ENCODE measurements at regions not wholly inside any gene's neighbourhood (a gene's known extent, or its start where the extent isn't known, plus 50 kb on each side); places are given as distances from the start of the nearest gene placed in this dataset.
"Not testable (repeated sequence)": the region's sequence is repeated elsewhere in the genome, so short reads cannot be mapped to it uniquely, and the experiment has no call there.

DNA sequence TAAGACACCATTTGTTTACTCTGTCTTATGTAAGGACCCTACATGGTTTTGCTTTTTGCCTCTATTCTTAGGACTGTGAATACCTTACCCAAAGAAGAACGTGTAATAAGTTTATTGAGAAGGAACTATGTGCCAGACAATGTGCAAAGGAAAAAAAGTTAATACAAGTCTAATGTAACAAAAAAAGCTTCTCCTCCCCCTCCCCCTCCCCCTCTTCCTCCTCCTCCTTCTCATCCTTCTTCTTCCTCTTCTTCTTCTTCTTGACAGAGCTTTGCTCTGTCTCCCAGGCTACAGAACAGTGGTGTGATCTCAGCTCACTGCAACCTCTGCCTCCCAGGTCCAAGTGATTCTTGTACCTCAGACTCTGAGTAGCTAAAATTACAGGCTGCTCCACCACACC, 50.9 kb upstream of the MITF start:
- DNase-seq (ENCODE audit: low read depth in 4 of 4, low spot score in 2 of 4) = no peak

DNA sequence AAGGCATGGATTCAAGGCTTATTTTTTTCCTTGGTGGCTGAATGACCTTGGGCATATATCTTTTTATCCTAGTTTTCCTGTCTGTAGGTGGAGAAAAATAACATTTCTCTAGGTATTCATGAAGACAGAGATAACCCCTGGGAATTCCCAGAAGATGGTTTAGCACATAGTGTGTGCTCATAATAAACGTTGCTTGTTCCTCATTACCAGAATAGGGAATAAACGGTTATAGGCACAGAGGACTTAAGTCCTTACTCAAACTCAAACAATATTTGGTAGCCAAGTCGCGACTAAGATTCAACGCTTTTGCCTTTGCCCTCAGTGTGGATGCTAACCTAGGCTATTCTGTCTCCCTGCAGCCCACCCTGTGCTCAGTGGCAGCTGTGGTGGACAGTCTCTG, 51.6 kb upstream of the MITF start:
- DNase-seq (ENCODE audit: low read depth in 4 of 4, low spot score in 2 of 4) = no peak

DNA sequence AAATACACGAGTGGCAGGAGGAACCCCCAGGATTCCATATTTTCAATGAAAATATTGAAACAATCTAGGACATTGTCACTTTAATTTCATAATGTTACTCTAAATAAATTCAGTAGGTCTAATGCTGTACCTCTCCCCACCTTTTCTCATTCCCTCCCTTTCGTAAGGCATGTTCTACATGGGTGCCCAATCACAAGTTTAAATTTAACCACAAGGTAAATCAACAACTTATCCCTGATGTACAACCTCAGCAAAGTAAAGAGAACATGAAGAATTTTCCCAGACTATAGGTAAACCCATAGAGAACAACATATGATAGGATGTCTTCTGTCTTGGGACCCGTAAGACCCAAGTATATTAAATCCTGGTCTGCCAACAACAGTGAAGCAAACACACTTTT, 53.2 kb upstream of the MITF start:
- DNase-seq (ENCODE audit: low read depth in 4 of 4, low spot score in 2 of 4) = no peak

DNA sequence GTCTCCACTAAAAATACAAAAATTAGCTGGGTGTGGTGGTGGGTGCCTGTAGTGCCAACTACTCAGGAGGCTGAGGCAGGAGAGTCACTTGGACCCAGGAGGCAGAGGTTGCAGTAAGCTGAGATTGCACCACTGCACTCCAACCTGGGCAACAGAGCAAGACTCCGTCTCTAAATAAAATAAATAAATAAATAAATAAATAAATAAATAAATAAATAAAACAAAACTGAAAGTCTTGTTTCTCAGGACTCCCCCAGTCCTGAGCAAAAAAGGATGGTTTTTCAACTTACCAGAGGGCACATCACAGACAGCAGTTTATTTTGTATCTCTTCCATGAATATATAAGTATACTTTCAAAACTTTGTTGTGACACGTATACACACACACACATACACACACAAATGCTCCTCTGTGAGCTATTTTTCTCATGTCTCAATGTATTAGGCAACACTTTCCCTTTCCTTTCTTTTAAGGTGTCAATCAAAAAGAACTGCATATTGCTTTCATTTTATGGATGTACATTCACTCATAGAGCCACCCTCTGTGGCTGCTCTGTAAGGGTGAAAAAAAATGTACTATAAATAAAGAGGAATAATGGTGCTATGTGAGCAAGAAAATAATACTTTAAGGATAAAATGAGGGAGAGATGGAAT, 54.8 kb upstream of the MITF start:
- DNase-seq (ENCODE audit: low read depth in 4 of 4, low spot score in 2 of 4) = no peak

DNA sequence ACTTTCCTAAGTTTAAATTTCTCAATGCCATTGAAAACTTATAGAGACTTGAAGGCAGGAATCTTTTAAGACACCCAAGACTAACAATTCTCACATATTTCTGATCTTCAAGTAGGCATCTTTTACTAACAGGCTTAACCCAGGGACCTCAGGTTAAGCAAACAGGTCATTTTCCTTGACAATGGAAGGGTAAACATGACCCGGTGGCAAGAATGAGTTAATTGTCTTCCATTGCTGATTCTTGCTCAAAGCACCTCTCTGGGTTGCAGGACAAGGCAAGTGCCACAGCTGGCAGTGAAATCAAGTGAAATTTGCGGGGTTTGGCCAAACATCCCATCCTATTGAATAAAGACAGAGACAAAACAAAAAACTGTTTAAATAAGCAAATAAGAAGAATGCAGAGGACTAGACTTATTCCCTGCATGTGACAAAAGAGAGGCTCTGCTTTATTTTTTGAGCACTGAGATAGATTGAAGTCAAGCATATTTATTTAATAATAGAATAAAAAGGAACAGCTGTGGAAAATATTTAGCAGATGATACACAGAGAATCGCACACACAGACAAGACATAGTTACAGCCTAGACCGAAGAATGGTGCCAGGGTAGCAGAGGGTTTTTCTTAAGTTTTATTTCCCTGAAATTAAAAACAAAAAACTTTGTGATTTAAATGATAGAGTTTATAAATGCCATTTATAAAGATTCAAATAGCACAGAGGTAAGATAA, 56.0 kb upstream of the MITF start:
- no peak for DNase-seq (ENCODE audit: low read depth in 4 of 4, low spot score in 2 of 4)

DNA sequence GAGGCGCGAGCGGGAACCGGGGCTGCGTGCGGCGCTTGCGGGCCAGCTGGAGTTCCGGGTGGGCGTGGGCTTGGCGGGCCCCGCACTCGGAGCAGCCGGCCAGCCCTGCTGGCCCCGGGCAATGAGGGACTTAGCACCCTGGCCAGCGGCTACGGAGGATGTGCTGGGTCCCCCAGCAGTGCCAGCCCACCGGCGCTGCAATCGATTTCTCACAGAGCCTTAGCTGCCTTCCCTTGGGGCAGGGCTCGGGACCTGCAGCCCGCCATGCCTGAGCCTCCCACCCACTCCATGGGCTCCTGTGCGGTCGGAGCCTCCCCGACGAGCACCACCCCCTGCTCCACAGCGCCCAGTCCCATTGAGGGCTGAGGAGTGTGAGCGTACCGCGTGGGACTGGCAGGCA, 61.8 kb upstream of the MITF start:
- not testable (repeated sequence) for DNase-seq (ENCODE audit: low read depth in 4 of 4, low spot score in 2 of 4)

DNA sequence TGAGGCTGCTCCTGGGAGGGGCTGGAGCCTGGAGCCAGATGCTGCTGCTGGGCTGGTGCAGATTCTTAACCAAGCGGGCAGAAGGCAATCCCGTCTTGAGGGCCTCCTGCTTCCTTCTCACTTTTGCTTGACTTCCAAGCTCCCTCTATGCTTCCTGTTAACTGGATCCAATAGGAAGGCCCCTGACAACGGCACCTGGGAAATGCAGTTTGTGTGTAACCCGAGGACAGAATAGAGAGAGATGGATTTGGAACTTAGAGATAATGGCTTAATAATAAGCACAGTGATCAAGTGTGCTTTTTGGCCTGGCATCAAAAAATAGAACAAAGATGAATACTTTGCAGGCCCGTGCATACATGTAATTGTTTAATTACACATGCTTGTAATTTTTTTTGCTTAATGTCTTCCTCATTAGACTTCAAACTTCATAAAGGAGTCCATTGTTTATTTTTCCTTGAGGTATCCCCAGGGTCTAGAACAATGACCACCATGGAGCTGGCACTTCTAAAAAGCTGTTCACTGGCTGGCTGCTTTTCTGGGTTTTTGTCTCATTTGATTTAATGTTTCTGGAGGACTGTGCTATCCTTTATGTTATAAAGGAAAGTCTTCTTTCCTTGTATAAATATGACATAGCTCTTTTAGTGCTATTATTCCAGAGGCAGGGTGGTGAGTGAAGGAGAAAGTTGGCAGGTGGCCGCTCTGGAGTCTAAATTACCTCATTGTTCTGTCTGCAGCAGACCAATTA, 63.3 kb upstream of the MITF start:
- no peak for DNase-seq (ENCODE audit: low read depth in 4 of 4, low spot score in 2 of 4)

DNA sequence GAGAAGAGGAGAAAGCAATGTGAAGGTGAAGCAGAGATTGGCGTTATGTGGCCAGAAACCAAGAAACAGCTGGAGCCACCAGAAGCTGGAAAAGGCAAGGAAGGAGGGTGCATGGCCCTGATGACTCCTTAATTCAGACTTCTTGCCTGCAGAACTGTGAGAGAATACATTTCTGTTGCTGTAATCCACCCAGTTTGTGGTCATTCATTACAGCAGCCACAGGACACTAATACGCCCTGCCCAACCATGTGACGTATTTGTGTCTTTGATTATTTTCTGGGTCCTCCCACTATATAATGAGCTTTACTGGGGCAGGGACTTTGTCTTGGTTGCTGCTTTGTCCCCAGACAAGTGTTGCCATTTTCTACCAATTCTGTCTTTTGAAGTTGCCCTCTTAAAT, 64.5 kb upstream of the MITF start:
- DNase-seq (ENCODE audit: low read depth in 4 of 4, low spot score in 2 of 4) = no peak

DNA sequence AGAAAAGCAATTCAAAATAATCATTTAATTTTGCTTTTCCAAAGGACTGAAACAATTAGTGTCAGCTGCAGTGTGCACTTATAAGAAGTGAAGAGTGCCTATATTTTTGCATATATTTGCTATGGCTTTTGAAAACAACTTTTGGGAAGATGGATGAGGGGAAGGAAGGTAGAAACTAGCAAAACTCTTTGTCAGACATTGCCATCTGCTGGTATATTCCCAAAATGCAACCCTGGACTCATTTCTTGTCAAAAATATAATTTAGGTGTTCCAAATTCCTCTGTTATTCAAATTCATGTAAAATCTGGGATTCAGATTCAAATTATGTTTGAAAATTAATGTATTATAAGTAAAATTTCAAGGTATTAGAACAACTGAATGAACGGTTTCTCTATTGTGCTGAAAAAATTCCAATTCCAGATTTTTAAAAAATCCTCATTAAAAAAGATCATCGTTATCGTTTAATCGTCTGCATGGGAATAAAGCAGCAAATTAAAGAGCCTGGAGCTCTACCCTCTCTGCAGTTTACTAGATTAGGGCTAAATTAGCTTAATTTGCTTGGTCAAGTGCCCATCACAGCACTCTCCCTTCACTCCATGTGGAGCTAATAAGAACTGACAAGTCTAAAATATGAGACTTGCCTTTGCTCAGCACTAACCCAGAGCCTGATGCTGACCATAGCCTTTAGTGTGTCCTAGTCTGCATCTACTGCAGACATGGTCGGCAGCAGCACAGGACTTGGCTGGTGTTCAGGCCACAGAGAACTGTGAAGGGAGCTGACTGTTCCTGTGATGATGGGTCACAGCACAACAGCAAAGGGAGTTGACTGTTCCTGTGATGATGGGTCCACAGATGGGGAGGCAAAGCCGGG, 67.9 kb upstream of the MITF start:
- DNase-seq (ENCODE audit: low read depth in 4 of 4, low spot score in 2 of 4) = peak in 1 of 4 donors; percentile 18

DNA sequence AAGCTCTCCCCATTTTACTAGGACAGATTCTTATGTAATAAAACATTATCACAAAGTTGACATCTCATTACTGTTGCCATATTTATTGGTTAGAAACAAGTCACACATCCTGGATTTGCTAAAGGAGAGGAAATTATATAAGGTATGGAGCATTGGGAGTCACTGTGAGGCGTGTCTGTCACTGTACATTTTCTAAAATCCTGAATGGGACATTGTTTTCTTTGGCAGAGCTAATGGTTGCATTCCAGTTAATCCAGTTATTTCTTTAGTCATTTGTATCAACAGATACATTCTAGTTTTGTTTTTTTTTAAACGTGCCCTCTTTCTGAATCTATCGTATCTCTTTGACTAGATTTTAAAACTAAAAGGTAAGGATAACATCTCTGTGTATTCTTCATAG, 70.2 kb upstream of the MITF start:
- DNase-seq (ENCODE audit: low read depth in 4 of 4, low spot score in 2 of 4) = no peak

DNA sequence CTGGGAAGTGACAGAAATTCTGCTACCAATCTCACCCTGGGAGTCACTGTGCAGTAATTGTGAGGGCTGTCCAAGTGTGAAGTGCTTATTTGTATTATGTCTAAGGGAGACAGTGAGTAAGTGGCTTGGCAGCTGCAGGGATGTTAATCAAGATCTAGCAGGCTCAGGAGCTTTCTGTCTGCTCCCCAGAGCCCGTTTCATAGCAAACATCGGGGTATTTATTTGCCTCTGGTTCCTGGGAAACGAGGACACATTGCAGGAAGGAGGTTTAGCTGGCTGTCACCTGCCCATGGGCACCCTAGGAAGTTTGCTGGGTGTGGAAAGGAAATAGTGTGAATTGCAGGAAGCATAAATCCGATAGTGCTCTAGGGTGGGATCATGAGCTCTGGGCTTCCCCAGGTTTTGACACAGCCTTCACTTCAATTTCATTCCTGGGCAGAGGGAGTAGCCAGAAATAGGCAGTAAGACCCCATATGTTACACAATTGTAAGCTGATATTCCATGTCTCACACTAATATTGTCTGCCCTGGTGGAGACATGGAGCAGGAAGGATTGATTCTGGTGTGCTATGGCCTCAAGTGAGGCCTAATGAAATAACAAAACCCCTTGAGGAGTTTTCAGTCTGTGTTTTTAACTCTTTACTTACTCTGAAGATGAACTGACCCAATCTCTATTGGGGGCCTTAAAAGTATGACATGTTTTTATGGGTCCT, 74.1 kb upstream of the MITF start:
- peak in 1 of 4 donors; percentile 16 for DNase-seq (ENCODE audit: low read depth in 4 of 4, low spot score in 2 of 4)

DNA sequence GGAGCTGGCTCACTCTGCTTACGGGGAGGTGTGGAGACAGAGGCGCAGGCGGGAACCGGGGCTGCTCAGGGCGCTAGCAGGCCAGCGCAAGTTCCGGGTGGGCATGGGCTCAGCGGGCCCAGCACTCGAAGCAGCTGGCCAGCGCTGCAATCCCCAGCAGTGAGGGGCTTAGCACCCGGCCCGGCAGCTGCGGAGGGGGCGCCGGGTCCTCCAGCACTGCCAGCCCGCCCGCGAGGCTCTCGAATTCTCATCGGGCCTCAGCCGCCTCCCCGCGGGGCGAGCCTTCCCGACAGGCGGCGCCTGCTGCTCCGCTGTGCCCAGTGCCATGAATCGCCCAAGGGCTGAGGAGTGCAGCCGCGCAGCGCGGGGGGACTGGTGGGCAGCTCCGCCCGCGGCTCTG, 78.6 kb upstream of the MITF start:
- DNase-seq (ENCODE audit: low read depth in 4 of 4, low spot score in 2 of 4) = no peak

DNA sequence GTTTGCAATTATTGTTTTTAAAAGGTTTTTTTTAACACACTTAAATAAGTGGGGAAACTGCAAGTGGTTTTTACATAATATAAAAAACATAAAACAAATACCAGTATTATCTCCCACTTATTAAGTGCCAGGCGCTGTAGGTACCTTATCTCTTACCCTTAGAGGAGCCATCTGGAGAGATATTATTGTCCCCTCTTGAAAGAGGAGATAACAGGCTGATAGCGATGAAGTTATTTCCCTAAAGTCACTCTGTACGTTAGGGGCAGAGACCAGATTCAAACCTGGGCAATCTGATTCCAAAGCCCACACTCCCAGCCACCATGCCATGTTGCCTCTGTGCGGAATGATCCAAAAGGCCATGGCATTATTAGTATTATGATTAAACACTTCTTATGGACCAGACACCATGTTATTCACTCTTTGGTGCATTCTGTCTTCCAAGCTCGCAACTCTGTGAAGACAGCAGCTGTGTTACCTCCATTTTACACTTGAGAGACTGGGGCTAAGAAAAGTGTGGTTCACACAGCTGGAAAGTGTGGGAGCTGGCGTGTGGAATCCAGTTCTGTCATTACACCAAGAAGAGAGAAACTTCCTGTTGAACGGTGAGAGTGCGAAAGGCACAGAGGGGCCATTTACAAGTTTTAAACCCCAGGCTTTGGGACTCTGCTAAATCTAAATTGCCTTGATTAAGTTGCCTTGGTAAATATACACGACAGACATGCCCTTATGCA, 79.9 kb upstream of the MITF start:
- DNase-seq (ENCODE audit: low read depth in 4 of 4, low spot score in 2 of 4) = peak in 2 of 4 donors; percentile 13 to 25

DNA sequence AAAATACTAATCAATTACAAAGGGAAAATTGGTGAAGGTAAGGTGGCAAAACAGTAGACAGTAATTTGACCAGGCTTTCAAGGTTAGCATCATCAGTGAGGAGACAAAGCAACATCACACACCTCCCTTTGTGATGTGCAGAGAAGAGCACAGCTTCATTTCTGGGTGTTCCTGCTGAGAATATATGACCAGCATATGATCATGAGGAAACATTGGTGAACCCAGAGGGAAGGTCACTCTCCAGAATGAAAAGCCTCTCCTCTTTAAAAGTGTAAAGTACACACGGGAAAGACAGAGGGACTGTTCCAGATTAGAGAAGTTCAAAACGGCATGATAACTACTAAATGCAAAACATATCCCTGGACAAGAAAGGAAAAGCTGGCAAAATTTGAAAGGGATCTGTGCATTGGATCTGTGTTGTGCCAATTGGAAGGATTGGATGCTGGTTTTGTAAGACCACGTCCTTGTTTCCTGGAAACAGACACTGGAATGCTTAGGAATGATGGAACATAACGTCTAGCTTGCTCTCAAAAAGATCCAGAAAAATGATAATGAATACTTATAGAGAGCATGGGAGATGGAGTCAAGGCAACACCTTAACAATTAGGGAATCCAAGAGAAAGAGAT, 80.6 kb upstream of the MITF start:
- DNase-seq (ENCODE audit: low read depth in 4 of 4, low spot score in 2 of 4) = no peak

DNA sequence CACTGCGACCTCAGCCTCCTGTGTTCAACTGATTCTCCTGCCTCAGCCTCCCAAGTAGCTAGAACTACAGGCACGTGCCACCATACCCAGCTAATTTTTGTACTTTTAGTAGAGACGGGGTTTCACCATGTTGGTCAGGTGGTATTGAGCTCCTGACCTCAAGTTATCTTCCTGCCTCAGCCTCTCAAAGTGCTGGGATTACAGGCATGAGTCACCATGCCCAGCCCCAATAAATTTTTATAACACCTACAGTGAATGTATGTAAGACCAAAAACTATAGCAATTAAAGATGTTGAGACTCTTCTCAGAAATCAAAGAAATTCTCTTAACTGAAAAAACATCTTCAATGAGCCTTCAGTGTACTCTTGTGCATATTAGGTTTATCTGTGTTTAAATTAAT, 82.2 kb upstream of the MITF start:
- DNase-seq (ENCODE audit: low read depth in 4 of 4, low spot score in 2 of 4) = not testable (repeated sequence)

DNA sequence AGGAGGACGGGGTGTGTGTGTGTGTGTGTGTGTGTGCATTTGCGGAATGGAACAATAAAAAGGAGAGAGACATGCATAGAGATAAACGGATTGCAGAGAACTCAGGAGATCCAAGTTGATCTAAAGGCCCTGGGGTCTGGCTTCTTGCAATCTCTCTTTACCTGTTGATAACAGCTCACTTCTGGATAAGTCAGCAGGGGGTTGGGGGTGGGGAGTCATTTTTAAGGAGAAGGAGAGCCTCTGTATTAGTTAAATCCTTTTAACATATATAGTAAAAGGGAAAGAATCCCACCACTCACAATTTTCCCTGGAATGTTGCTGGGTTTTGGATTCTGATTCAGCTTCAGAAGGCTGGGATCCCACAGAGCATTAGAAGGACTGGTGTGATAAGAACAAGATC, 87.5 kb upstream of the MITF start:
- DNase-seq (ENCODE audit: low read depth in 4 of 4, low spot score in 2 of 4) = no peak

DNA sequence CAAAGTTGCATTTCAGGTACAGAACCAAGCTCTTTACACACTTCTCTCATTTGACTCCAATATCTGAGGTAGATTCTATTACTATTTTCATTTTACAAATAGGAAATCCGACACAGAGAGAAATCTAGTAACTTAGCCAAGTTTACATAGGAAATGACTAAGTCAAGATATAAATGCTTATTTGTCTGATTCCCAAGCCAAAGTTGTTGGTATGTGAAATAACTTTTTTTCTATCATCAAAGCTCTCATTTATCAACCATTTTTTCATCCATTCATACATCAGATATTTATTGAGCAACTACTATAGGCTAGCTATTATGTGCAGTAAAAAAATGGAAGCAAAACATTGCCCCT, 89.2 kb upstream of the MITF start:
- no peak for DNase-seq (ENCODE audit: low read depth in 4 of 4, low spot score in 2 of 4)

DNA sequence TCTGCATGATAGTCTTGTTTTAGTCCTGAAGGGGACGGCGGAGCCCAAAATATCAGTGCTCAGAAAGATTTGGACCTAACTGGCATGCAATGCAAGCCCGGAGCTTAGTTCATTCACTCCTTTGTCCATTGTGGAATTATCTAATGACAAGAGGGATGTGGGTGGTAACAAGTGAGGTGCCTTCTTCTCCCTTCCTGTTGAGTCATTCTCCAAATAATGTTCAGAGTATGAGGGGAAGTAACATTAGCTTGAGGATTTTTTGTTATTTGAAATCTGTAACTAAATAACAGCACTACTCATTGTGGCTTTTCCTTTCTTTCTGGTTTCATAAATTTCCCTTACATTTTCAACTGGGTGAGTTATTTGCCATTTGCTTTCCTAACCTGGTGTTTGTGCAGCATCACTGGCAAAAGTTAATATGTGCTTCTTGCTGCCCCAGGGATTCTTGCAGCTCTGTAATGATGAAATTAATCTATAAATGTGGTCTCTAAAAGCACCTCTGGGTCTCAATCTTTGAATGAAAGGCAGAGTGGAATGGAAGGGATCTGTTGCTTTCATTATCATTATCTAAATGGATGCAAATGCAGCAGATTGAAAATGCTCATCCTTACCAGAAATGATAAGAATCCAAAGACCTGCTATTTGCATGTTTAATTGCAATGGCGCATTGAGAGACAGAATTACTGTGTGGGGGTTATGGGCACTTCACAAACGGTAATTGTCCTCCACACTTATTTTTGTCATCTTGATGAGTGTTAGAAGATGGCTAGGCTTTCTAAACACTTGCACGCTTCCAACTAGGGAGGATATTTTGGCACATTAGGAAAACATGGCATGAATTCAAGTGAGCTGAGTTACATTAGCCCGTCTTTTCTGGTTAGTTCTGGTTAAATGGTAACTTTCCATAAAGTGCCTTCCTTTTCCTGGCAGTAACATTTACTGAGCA, 89.9 kb upstream of the MITF start:
- DNase-seq (ENCODE audit: low read depth in 4 of 4, low spot score in 2 of 4) = no peak

Measured in left renal cortex interstitium (tissue), 4 donors.